Right atrium auricular region (tissue), 2 donors: ENCODE measurements at regions not wholly inside any gene's neighbourhood (a gene's known extent, or its start where the extent isn't known, plus 50 kb on each side); places are given as distances from the start of the nearest gene placed in this dataset.

ENCODE experiments used
- DNase-seq: peaks from one replicate; pipeline ENCODE4 v3.0.0-alpha.2; 2019; ENCODE audit warnings: low spot score
- H3K27ac ChIP-seq, 2 donors: fragments of 200-600 bp; sonication (generic); 1 replicate in 1 of 2; 2 replicates in 1 of 2; pipeline ENCODE4 v1.5.1; 2016 to 2019
- H3K27me3 ChIP-seq, 2 donors: fragments of 200-600 bp; sonication (generic); one replicate each; pipeline versions ENCODE4 v1.5.1 to v1.6.0; 2017 to 2019
- H3K36me3 ChIP-seq: fragments of 200-600 bp; sonication (generic); one replicate; pipeline ENCODE4 v1.5.1; 2016
- H3K4me1 ChIP-seq, 2 donors: fragments of 200-600 bp; sonication (generic); one replicate each; pipeline versions ENCODE4 v1.5.1 to v1.6.0; 2017 to 2019
- H3K4me3 ChIP-seq, 2 donors: fragments of 200-600 bp; sonication (generic); 1 replicate in 1 of 2; 2 replicates in 1 of 2; pipeline ENCODE4 v1.5.1; 2017 to 2019; ENCODE audit warnings: mild to moderate bottlenecking in 1 of 2, moderate library complexity in 1 of 2
- H3K9me3 ChIP-seq, 2 donors: fragments of 200-600 bp; sonication (generic); one replicate each; pipeline ENCODE4 v1.5.1; 2019
- TF ChIP-seq, protein P1 (sequence below), 2 donors: fragments of 200-600 bp; sonication (generic); IDR thresholded peaks; one replicate each; pipeline ENCODE4 v1.5.1; 2019; ENCODE audit warnings: antibody characterized with exemption in 2 of 2

DNA sequence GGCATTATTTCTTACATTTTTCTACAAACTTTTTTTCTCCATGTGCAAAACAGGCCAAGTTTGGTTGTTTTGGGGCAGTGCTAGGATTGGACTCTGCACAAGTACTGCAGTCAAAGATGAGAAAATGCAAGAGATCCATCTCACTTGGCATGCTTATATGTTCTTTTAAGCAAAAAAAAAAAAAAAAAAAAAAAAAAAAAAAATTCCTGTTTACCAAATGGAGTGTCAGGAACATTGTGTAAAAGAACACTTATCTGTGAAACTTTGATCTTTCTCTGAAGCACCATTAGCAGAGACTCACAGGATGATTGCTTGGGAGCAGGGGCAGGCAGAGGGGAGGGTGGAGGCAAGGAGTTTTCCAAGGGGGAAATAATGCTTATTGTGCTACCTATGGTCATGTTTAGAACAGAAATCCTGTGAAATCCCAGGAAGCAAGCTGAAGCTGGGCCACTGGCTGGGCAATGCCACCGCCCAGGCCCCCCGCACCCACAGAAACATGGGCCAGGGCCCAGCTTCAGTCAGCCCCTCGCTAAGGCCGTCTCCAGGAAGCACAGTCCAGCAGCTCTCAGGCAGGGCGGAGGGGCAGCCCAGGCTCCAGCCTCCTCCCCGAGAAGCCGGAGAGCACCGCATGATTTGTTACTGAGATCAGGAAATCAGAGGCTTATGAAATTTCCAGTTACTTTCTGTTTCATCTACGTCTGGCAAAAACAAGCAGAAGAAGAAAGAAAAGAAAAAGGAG is 229.4 kb downstream of the ZNF516 start:
- DNase-seq, result no peak
- TF ChIP-seq, protein P1, sequence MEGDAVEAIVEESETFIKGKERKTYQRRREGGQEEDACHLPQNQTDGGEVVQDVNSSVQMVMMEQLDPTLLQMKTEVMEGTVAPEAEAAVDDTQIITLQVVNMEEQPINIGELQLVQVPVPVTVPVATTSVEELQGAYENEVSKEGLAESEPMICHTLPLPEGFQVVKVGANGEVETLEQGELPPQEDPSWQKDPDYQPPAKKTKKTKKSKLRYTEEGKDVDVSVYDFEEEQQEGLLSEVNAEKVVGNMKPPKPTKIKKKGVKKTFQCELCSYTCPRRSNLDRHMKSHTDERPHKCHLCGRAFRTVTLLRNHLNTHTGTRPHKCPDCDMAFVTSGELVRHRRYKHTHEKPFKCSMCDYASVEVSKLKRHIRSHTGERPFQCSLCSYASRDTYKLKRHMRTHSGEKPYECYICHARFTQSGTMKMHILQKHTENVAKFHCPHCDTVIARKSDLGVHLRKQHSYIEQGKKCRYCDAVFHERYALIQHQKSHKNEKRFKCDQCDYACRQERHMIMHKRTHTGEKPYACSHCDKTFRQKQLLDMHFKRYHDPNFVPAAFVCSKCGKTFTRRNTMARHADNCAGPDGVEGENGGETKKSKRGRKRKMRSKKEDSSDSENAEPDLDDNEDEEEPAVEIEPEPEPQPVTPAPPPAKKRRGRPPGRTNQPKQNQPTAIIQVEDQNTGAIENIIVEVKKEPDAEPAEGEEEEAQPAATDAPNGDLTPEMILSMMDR (IDR thresholded peaks at IDR 0.05), result no peak
- peak overlapping the region in 1 of 2 donors; percentile 21 for H3K4me3 ChIP-seq
- H3K27me3 ChIP-seq, result no peaks in the 10 kb centered on the region
- no peaks in the 10 kb centered on the region for H3K9me3 ChIP-seq
- peak overlapping the region; percentile 55 to 78 for H3K27ac ChIP-seq
- no peaks in the 10 kb centered on the region for H3K36me3 ChIP-seq
- H3K4me1 ChIP-seq, result no peaks in the 10 kb centered on the region

DNA sequence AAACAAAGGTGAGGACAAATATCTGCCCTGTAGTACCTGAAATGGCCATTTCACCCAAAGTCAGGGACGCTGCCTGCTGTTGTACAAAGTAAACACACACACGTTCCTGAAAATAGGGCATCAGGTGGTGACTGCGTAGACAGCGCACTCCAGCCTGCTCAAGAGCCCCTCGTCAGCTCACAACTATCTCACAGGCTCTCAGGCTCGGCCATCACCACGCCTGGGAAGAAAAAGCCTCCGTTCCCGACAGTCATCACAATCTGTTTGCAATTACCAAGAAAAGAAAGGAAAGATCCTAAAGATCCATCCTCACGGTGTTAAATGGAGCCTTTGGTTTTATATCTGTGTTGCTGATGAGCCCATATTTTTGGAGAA is 230.2 kb downstream of the ZNF516 start:
- no peaks in the 10 kb centered on the region for H3K4me1 ChIP-seq
- H3K27ac ChIP-seq, result no peak overlapping the region
- TF ChIP-seq, protein P1 (IDR thresholded peaks at IDR 0.05), result no peak
- H3K36me3 ChIP-seq, result no peaks in the 10 kb centered on the region
- no peaks in the 10 kb centered on the region for H3K9me3 ChIP-seq
- DNase-seq, result no peak
- no peak overlapping the region for H3K4me3 ChIP-seq
- no peaks in the 10 kb centered on the region for H3K27me3 ChIP-seq

- Histone ChIP-seq H3K27ac (no peak overlapping the region), H3K36me3 (no peaks in the 10 kb centered on the region), H3K9me3 (no peaks in the 10 kb centered on the region), H3K27me3 (no peaks in the 10 kb centered on the region), H3K4me1 (no peaks in the 10 kb centered on the region), H3K4me3 (no peak overlapping the region)
- DNase-seq, result no peak
- TF ChIP-seq, protein P1 (IDR thresholded peaks at IDR 0.05), result no peak
These were observed 230.7 kb downstream of the ZNF516 start for GRCh38 chr18:76264198-76264875.

- no peak overlapping the region for H3K4me3 ChIP-seq
- no peaks in the 10 kb centered on the region for H3K9me3 ChIP-seq
- no peak overlapping the region for H3K27ac ChIP-seq
- TF ChIP-seq, protein P1 (IDR thresholded peaks at IDR 0.05), result no peak
- no peaks in the 10 kb centered on the region for H3K4me1 ChIP-seq
- no peak for DNase-seq
- no peaks in the 10 kb centered on the region for H3K27me3 ChIP-seq
- no peaks in the 10 kb centered on the region for H3K36me3 ChIP-seq
These were observed 231.7 kb downstream of the ZNF516 start for GRCh38 chr18:76263046-76264005.

DNA sequence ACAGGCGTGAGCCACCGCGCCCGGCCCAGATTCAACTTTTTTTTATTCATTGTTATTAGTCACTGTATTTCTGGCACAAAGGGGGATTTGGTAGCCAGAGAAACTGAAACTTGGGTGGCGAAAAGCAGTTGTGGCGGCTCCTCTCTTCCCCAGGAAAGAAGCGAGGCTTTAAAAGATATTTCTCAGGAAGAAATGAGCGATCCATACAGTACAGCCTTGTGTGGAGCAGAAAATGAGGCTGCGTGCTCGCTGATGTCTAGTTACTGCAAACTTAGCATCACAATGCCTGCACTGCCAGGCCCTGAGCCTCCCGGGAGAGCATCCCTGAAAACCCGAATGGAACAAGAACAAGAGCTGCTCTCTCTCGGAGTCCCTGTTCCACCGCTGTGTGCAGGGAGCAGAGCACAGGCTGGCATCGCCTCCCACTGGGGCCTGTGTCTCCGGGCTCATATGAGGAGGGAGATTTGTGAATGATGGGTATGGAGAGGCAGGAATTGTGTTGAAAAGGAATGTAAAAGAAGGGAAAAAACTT is 234.0 kb downstream of the ZNF516 start:
- TF ChIP-seq, protein P1 (IDR thresholded peaks at IDR 0.05), result no peak
- no peak overlapping the region for H3K27ac ChIP-seq
- no peaks in the 10 kb centered on the region for H3K4me1 ChIP-seq
- H3K36me3 ChIP-seq, result no peaks in the 10 kb centered on the region
- DNase-seq, result no peak
- H3K27me3 ChIP-seq, result no peaks in the 10 kb centered on the region
- no peak overlapping the region for H3K4me3 ChIP-seq
- no peaks in the 10 kb centered on the region for H3K9me3 ChIP-seq
